Stimulated activated CD4-positive, alpha-beta T cell treated with anti-CD3 and anti-CD28 coated beads, Interleukin-1b, Interleukin-23, amount 100 ng/mL, for 48 hours (primary cell): ENCODE measurements at regions not wholly inside any gene's neighbourhood (a gene's known extent, or its start where the extent isn't known, plus 50 kb on each side); places are given as distances from the start of the nearest gene placed in this dataset.

ENCODE experiments used
- DNase-seq: peaks from one replicate; pipeline ENCODE4 v3.0.0-alpha.2; 2020

- no peak for DNase-seq
These were observed 676.8 kb upstream of the RAB6C start for GRCh38 chr2:129302561-129303183.

DNA sequence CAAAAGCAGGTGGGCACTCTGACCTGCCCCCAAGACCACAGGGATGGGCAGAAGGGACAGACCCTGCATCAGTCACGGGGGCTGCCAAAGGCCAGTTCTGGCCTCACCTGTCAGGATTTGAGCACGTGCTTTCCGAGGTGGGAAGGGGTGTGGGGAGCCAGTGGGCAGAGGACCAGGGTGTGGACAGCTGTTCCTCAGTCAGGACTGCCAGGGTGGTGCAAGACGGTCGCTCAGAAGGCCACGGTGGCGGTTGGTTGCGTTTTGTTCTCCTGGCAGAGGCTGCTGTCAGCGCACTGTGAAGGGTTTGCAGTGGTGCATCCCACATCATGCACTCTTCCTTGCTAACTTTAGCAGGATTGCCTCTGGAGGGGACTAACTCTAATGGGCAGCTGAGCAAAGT, 665.3 kb upstream of the RAB6C start:
- DNase-seq = no peak

- no peak for DNase-seq
These were observed 660.7 kb upstream of the RAB6C start for GRCh38 chr2:129318581-129319421.

- DNase-seq = no peak
These were observed 660.1 kb upstream of the RAB6C start for GRCh38 chr2:129319422-129319717.

DNA sequence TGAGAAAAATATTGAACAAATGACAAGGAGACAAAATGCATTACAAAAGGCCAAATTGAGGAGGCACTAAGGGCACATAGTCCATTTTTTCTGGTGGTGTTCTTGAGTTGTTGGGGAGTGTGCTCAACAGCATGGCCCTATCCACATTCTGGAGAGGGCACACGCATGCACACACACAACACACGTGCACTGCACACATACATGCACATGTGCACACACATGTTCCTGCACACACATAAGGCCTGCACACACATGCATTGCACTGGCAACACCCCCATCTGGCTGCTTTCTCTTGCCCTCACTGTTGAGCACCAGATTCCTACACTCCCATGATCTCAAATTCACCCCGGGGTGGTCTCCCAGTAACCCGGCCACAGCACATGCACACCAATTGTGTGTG, 659.2 kb upstream of the RAB6C start:
- no peak for DNase-seq

DNA sequence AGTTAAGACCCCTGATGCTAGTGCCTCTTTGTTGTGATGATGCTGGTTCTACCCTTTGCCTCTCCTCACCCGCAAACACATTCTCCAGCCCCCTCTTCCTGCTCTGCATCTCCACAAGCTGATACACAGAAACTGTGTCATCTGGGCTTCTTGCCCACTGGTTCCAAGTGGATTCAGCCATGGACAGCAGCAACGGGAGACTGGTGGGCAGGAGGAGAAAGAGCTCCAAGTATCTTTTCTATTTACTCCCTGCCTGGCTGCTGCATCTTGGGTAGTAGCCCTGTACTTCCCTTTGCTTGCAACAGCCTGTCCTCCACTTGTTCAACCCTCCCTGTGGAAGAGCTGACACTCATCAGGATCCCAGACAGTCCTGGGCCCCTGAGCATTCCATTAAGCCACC, 655.1 kb upstream of the RAB6C start:
- no peak for DNase-seq

GRCh38 chr2:129325151-129325550, 654.3 kb upstream of the RAB6C start:
- no peak for DNase-seq

DNA sequence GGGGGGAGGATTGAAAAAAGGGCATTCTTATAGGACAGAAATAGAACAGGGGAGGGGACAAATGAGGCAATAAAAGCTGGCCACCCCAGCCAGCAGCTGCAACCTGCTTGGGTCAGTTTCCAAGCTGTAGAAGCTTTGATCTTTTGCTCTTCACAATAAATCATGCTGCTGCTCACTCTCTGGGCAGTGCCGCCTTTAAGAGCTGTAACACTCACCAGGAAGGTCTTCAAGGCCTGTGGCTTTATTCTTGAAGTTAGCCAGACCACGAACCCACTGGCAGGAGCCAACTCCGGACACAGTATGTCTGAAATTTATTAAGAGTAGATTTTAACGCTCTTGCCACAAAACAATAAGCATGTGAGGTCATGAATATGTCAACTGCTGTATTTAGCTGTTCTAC, 649.9 kb upstream of the RAB6C start:
- no peak for DNase-seq

DNA sequence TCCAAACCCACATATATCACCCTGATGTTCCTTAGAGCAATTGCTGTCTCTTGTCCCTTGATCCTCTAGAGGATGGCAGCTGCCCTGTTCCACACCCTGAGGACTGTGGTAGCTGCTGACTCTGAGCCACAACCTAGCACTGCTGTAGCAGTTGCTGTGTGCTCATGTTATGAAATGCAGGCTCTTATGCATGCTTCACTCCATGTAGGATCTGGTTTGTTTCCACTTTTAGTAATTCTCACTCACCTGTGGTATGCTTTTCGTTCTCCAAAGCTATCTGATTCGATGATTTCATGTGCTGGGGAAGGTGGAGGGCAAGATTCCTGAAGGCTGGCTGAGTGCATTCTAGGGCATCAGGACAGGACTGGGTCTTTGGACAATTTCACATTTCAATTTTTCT, 649.0 kb upstream of the RAB6C start:
- DNase-seq = no peak

- no peak for DNase-seq
These were observed 647.8 kb upstream of the RAB6C start for GRCh38 chr2:129331638-129332037.

GRCh38 chr2:129334128-129334527, 645.3 kb upstream of the RAB6C start:
- no peak for DNase-seq

DNA sequence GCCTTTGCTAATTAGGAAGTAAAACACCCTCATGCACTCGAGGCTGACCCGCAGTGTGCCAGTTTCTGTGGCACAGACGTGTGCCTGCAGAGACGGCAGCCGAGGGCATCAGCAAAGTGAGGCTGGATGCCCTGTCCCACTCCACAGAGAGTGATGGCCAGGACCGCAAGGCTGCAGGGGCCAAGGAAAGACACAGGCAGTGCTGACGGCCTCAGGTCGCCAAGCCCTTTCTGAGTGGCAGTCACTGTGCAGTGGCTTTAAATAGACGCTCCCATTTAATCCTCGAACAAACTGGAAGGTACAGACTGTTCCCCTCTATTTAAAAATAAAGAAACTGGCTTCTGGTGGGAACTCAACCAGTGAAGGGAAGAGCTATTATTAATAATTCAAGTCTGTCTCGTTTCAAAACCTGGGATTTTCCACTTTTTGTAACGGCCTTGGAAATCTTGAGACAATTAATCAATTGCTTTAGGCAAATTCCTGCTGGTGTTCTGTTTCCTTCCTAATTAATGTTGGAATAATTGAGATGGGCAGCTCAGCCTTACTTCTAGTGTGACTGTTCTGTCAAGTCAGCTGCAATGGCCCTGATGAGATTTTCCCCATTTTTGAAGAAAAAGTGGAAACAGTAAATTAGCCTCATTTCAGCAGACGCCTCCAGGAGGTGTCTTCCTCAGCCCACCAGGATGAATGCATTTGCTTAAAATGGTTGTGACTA, 644.6 kb upstream of the RAB6C start:
- DNase-seq = no peak

GRCh38 chr2:129336276-129336675, 643.2 kb upstream of the RAB6C start:
- no peak for DNase-seq

GRCh38 chr2:129337076-129337475, 642.4 kb upstream of the RAB6C start:
- DNase-seq = no peak

DNA sequence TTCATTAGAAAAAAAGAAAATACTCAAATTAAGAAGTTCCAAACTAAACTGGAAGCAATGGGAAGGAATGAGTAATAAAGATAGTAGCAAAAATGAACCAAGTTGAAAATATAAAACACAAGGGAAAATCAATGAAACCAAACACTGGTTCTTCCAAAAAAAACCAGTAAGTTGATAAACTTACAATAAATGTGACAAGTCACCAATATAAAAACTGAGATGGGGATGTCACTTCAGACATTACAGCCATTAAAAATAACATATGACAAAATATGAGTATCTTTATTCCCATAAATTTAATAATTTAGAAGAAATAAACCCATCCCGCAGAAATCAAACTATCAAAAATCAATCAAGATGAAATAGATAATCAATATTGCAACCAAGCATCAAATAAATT, 633.9 kb upstream of the RAB6C start:
- DNase-seq = no peak

- DNase-seq = no peak
These were observed 631.8 kb upstream of the RAB6C start for GRCh38 chr2:129347486-129348217.

GRCh38 chr2:129354631-129355030, 624.8 kb upstream of the RAB6C start:
- DNase-seq = no peak

DNA sequence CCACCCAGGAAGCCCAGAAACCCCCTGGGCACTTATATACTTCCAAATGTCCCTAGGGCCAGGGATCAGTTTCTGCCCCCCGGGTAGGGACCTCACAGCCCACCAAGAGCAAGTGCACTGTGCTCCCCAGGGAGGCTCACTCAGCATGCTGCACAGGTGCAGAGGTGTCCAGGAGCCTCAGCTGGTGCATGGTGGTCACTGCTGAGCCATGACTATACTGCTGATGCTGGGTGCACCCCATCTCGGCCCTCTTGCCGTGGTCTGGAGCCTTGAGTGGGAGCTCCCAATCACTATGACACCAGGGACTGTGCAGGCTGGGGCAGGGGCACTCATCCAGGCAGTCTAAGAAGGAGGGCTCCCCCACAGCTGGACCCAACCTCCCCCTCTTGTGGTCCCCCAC, 617.8 kb upstream of the RAB6C start:
- DNase-seq = no peak

- DNase-seq = no peak
These were observed 613.2 kb upstream of the RAB6C start for GRCh38 chr2:129366263-129366662.

DNA sequence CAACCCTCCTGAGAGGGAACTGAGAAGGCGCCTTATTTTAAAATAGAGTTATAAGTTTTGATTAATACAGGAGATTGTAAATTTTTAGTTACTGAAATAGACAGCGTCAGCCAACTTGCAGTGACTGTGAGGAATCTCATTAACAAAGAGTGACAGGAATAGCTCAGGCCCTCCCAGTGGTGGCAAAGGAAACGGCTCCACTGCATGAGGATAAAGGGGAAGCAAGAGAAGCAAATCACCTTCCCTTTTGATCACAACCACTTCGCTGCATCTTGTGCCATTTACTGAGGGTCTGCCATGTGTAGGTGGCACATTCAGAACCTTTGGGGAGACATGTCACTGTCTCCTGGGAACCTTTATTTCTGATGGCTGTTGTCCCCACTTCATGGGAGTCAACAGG, 612.4 kb upstream of the RAB6C start:
- no peak for DNase-seq

- no peak for DNase-seq
These were observed 610.0 kb upstream of the RAB6C start for GRCh38 chr2:129369437-129369836.

DNA sequence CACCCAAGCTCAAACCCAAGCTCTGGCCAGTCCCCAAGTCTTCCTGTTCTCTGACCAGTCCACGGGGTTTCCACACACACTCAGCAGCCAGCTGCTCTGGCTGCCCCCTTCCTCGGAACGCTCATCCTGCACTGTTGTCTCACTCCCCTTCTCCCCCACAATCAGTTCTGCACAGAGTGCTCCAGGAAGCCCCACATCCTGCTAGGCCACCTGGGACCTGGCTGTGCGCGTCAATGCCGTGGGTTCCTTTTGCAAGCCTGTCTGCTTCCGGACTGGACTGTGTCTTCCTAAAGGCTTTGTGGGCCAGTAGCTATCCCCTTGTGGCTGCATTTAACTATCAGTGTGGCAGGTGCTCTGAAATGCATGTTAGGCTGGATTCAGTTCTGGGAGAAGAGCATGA, 605.0 kb upstream of the RAB6C start:
- no peak for DNase-seq

DNA sequence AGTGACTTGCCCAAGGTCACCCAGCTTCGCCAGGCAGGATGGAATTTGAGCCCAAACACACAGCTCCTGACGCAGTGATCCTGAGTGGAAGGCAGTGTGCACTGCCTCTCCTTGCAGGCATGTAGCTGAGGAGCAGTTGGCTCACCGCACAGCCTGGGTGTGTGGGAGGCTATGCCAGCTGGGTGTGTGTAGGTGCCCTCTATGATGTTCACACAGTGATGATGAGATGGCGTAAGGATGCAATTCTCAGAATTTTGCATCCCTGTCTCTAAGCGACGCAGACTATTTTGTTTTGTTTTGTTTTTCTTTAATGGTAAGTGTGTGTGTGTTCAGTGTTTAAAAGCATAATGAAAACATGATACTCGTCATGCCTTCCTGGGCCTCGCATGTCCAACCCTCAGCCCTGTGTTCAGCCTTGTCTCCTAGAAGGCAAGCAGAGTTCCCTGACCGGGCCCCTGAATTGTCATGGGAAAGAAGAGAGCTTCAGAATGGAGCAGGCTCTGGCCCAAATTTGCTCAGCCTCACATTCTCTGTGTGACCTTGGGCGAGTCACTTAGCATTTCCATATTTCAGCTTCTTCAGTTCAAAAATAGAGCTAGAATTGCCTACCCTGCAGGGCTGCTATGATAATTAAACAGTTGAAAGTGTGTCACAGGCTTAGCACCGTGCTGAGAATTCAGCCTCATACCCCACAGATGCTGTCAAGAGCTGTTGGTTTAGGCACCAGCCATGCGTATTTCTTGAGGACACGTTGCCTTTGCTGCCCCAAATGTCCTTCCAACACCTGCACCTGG, 603.6 kb upstream of the RAB6C start:
- DNase-seq = no peak
